ENCODE measurements at regions not wholly inside any gene's neighbourhood (a gene's known extent, or its start where the extent isn't known, plus 50 kb on each side); places are given as distances from the start of the nearest gene placed in this dataset.

- ChIA-PET CTCF (ENCODE audit: low intra/inter-chr PET ratio) (no interaction called here), POLR2A (no interaction called here)
- no peak overlapping the region for H3K27ac ChIP-seq (ENCODE audit: extremely low read depth, low read depth, low read length)
- H2AFZ ChIP-seq (ENCODE audit: low read depth, low read length): no peak overlapping the region
- 2% methylated on average over 5 of the region's 5 CpGs for WGBS (ENCODE audit: insufficient coverage, low coverage, missing lambda C conversion rate)
- H3K4me1 ChIP-seq (replicated peaks in 1 of 2; ENCODE audit: control insufficient read depth in 2 of 2, insufficient read depth in 2 of 2, low read length in 2 of 2): no peaks in the 10 kb centered on the region
- no peaks in the 10 kb centered on the region for H3K9me3 ChIP-seq (replicated peaks; ENCODE audit: control insufficient read depth, insufficient read depth, low read depth, low read length)
- no TSS peak for BruUV-seq (replicated peaks)
- no peak overlapping the region for H3K9ac ChIP-seq (ENCODE audit: insufficient read depth in 1 of 2, low read depth in 2 of 2, low read length in 2 of 2)
- no peaks in the 10 kb centered on the region for H3K36me3 ChIP-seq (ENCODE audit: control insufficient read depth, insufficient read depth, low read length)
- FAIRE-seq (no peak), ATAC-seq (no peak), DNase-seq (ENCODE audit: extremely low read depth in 1 of 4, low spot score in 3 of 4) (no peak)
- H3K79me2 ChIP-seq (ENCODE audit: control insufficient read depth, insufficient read depth, low read length): no peaks in the 10 kb centered on the region
- no peaks in the 10 kb centered on the region for H4K20me1 ChIP-seq (replicated peaks; ENCODE audit: control insufficient read depth, insufficient read depth, low read length)
- no peak for TF ChIP-seq ZNF232 (CRISPR knock-in tag; IDR thresholded peaks at IDR 0.05)
- TF ChIP-seq, protein P1, sequence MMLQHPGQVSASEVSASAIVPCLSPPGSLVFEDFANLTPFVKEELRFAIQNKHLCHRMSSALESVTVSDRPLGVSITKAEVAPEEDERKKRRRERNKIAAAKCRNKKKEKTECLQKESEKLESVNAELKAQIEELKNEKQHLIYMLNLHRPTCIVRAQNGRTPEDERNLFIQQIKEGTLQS (IDR thresholded peaks at IDR 0.05): no peak
- TF ChIP-seq, protein P1 (CRISPR knock-in tag; conservative IDR thresholded peaks at IDR 0.05): no peak
- TF ChIP-seq, protein P2, sequence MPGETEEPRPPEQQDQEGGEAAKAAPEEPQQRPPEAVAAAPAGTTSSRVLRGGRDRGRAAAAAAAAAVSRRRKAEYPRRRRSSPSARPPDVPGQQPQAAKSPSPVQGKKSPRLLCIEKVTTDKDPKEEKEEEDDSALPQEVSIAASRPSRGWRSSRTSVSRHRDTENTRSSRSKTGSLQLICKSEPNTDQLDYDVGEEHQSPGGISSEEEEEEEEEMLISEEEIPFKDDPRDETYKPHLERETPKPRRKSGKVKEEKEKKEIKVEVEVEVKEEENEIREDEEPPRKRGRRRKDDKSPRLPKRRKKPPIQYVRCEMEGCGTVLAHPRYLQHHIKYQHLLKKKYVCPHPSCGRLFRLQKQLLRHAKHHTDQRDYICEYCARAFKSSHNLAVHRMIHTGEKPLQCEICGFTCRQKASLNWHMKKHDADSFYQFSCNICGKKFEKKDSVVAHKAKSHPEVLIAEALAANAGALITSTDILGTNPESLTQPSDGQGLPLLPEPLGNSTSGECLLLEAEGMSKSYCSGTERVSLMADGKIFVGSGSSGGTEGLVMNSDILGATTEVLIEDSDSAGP (CRISPR knock-in tag; IDR thresholded peaks at IDR 0.05): no peak
- TF ChIP-seq PTBP1 (IDR thresholded peaks at IDR 0.05; ENCODE audit: low read depth, low read length): no peak
- TF ChIP-seq FIP1L1 (IDR thresholded peaks at IDR 0.05; ENCODE audit: low read depth, low read length, poor library complexity, severe bottlenecking): no peak
- no peak for TF ChIP-seq ZNF766 (CRISPR knock-in tag; conservative IDR thresholded peaks at IDR 0.05)
- TF ChIP-seq, protein P3, sequence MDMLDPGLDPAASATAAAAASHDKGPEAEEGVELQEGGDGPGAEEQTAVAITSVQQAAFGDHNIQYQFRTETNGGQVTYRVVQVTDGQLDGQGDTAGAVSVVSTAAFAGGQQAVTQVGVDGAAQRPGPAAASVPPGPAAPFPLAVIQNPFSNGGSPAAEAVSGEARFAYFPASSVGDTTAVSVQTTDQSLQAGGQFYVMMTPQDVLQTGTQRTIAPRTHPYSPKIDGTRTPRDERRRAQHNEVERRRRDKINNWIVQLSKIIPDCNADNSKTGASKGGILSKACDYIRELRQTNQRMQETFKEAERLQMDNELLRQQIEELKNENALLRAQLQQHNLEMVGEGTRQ (CRISPR knock-in tag; IDR thresholded peaks at IDR 0.05): no peak
- TF ChIP-seq ZNF23 (CRISPR knock-in tag; IDR thresholded peaks at IDR 0.05): no peak
- no peak for TF ChIP-seq RFX7 (CRISPR knock-in tag; IDR thresholded peaks at IDR 0.05)
- TF ChIP-seq ZNF24 (IDR thresholded peaks at IDR 0.05): no peak
- no peak for TF ChIP-seq FOXA3 (CRISPR knock-in tag; conservative IDR thresholded peaks at IDR 0.05 in 1 of 2, IDR thresholded peaks at IDR 0.05 in 1 of 2)
- no peak for TF ChIP-seq ZBTB43 (CRISPR knock-in tag; IDR thresholded peaks at IDR 0.05)
- no peak for TF ChIP-seq EP400 (IDR thresholded peaks at IDR 0.05)
- peak; percentile 38 for TF ChIP-seq MAFG (tag; conservative IDR thresholded peaks at IDR 0.05)
- no peak for TF ChIP-seq TFAM (CRISPR knock-in tag; conservative IDR thresholded peaks at IDR 0.05)
- TF ChIP-seq PHTF2 (CRISPR knock-in tag; IDR thresholded peaks at IDR 0.05): no peak
- TF ChIP-seq ZNF316 (IDR thresholded peaks at IDR 0.05): peak; percentile 65
- in situ Hi-C loops (cut with MboI): no loop called here
- intact Hi-C loops (cut with micrococcal nuclease): no loop called here
- no peak overlapping the region for H3K4me3 ChIP-seq
- no peaks in the 10 kb centered on the region for H3K9me1 ChIP-seq (ENCODE audit: control insufficient read depth, insufficient read depth, low read length)
- H3K27me3 ChIP-seq (ENCODE audit: control insufficient read depth in 2 of 2, insufficient read depth in 2 of 2, low read length in 2 of 2): no peaks in the 10 kb centered on the region
- no peak overlapping the region for H3K4me2 ChIP-seq (ENCODE audit: insufficient read depth, low read length)
These were observed 254.2 kb downstream of the KIF21A start for GRCh38 chr12:39188689-39189088.

Measured in K562 (cell line).